ENCODE measurements at regions not wholly inside any gene's neighbourhood (a gene's known extent, or its start where the extent isn't known, plus 50 kb on each side); places are given as distances from the start of the nearest gene placed in this dataset.

DNA sequence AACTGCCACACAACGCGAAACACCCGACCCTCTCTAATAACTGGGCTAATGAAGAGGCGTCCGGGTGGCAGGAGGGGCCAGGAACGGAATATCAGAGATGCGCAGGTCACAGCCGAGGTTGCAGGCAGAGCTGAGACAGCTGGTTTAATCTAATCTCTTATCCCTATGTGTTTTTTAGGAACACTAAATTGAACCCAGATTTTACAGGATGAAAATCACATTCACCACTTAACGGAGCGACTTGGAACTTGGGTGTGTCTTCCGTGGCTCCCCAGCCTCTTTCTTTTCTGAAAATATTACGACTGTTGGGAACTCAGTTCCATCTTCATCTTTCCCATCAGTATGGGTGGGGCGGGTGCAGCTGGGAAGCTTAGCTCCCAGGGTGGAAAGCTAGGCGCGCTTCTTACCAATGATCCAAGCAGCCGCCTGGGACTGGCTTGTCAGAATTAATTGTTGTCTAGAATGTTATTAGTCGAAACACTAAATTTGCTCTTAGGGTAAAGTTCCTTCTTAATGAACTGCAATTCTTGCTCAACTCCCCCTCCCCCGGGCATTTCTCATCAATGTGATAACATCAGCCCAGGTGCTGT is 92.5 kb downstream of the IRX2 start:
- Histone ChIP-seq H3K36me3 (ENCODE audit: control insufficient read depth, insufficient read depth, low read length) (no peaks in the 10 kb centered on the region), H3K4me3 (ENCODE audit: extremely low read depth, insufficient read depth, low read length, poor library complexity, severe bottlenecking) (no peak overlapping the region), H3K4me1 (ENCODE audit: control insufficient read depth, insufficient read depth, low read length, poor library complexity, severe bottlenecking) (no peaks in the 10 kb centered on the region), H3K9me3 (ENCODE audit: control insufficient read depth, low read length) (no peaks in the 10 kb centered on the region), H3K27ac (ENCODE audit: low read depth, low read length, severe bottlenecking) (no peak overlapping the region)
- 87 to 98% methylated on average over 6 to 7 of the region's 18 CpGs for WGBS, 2 experiments (ENCODE audit: insufficient coverage in 2 of 2)

DNA sequence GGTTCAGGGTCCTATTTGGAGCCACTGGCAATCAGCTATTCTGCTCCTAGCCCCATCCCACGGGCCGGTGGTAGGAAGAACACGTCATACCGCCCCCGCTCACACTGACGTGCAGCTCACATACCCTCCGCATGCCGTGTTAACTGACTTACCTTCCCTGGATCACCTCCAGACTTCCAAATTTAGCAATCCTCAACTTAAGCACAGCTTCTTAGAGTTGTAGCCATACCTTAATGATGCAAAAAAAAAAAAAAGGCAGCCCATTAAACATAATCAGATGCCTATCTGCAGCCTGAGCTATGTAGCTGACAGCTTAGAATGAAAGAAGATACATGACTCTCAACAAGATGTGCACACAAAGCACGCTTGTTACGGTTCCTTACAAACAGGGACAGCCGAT is 93.0 kb downstream of the IRX2 start:
- Histone ChIP-seq H3K4me3 (ENCODE audit: extremely low read depth, insufficient read depth, low read length, poor library complexity, severe bottlenecking) (no peak overlapping the region), H3K27ac (ENCODE audit: low read depth, low read length, severe bottlenecking) (no peak overlapping the region), H3K36me3 (ENCODE audit: control insufficient read depth, insufficient read depth, low read length) (no peaks in the 10 kb centered on the region), H3K9me3 (ENCODE audit: control insufficient read depth, low read length) (no peaks in the 10 kb centered on the region), H3K4me1 (ENCODE audit: control insufficient read depth, insufficient read depth, low read length, poor library complexity, severe bottlenecking) (no peaks in the 10 kb centered on the region)
- 88 to 97% methylated on average over 5 to 11 of the region's 11 CpGs for WGBS, 2 experiments (ENCODE audit: insufficient coverage in 2 of 2)

DNA sequence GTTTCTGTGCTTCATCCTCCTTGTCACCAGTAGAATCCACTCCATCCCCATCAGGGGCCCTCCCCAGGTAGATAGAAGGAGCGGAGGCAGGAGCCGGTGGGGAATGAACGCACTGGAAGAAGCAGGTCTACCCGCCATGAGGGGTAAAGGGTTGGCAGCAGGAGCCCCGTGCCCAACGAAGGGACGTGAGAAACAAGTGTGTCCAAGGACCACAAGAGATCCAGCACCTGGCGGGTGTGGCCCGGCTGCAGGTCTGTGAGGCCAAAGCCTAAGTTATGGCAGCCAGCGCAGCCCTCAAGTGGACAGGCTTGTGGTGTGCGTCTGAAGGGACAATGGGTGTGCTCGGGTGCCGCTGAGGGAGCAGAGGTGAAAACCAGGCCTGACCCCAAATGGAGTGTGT is 94.3 kb downstream of the IRX2 start:
- Histone ChIP-seq H3K4me1 (ENCODE audit: control insufficient read depth, insufficient read depth, low read length, poor library complexity, severe bottlenecking) (no peaks in the 10 kb centered on the region), H3K4me3 (ENCODE audit: extremely low read depth, insufficient read depth, low read length, poor library complexity, severe bottlenecking) (no peak overlapping the region), H3K9me3 (ENCODE audit: control insufficient read depth, low read length) (no peaks in the 10 kb centered on the region), H3K36me3 (ENCODE audit: control insufficient read depth, insufficient read depth, low read length) (no peaks in the 10 kb centered on the region), H3K27ac (ENCODE audit: low read depth, low read length, severe bottlenecking) (no peak overlapping the region)
- WGBS, 2 experiments (ENCODE audit: insufficient coverage in 2 of 2), result 92 to 95% methylated on average over 12 to 13 of the region's 13 CpGs

DNA sequence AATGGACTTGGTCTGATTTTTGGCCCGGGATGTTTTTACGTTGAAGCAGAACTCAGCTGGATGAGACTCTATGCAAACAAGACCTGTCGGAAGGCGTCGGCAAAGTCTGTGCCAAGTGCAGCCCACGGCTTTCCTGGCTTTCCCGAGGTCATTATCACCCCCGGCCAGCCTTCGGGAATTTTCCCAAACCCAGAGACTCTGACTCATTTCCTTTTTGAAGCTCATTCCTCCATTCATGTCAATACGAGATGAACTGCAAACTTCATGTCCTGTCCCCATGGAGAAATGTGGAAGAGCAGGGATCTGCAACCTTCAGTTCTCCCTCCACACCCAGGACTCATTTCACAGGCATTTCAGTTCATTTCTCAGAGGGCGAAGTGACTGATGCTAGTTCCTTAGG is 95.3 kb downstream of the IRX2 start:
- H3K27ac ChIP-seq (ENCODE audit: low read depth, low read length, severe bottlenecking), result no peak overlapping the region
- no peaks in the 10 kb centered on the region for H3K9me3 ChIP-seq (ENCODE audit: control insufficient read depth, low read length)
- 71 to 74% methylated on average over 7 to 9 of the region's 11 CpGs for WGBS, 2 experiments (ENCODE audit: insufficient coverage in 2 of 2)
- no peaks in the 10 kb centered on the region for H3K4me1 ChIP-seq (ENCODE audit: control insufficient read depth, insufficient read depth, low read length, poor library complexity, severe bottlenecking)
- H3K4me3 ChIP-seq (ENCODE audit: extremely low read depth, insufficient read depth, low read length, poor library complexity, severe bottlenecking), result no peak overlapping the region
- no peaks in the 10 kb centered on the region for H3K36me3 ChIP-seq (ENCODE audit: control insufficient read depth, insufficient read depth, low read length)

DNA sequence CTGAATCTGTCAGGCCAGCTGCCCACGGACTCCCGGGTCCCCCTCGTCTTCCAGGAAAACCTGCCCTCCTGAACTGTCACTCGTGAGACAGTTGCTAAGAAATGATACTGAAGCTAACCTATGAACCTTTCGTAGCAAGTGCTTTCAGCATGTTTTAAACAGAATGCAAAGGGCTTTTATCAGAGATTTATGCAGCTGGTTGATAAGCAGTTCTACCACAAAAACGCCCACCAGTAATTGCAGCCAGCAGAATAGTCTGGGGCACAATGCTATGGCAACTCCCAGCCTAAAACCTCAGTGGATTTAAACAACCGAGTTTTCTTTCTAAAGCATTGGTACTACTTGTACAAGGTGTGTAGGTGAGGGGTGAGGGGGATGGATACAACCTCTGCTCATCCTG is 97.5 kb downstream of the IRX2 start:
- H3K36me3 ChIP-seq (ENCODE audit: control insufficient read depth, insufficient read depth, low read length), result no peaks in the 10 kb centered on the region
- H3K27ac ChIP-seq (ENCODE audit: low read depth, low read length, severe bottlenecking), result no peak overlapping the region
- H3K9me3 ChIP-seq (ENCODE audit: control insufficient read depth, low read length), result no peaks in the 10 kb centered on the region
- no peaks in the 10 kb centered on the region for H3K4me1 ChIP-seq (ENCODE audit: control insufficient read depth, insufficient read depth, low read length, poor library complexity, severe bottlenecking)
- H3K4me3 ChIP-seq (ENCODE audit: extremely low read depth, insufficient read depth, low read length, poor library complexity, severe bottlenecking), result no peak overlapping the region
- 88 to 96% methylated on average over 6 of the region's 7 CpGs for WGBS, 2 experiments (ENCODE audit: insufficient coverage in 2 of 2)

DNA sequence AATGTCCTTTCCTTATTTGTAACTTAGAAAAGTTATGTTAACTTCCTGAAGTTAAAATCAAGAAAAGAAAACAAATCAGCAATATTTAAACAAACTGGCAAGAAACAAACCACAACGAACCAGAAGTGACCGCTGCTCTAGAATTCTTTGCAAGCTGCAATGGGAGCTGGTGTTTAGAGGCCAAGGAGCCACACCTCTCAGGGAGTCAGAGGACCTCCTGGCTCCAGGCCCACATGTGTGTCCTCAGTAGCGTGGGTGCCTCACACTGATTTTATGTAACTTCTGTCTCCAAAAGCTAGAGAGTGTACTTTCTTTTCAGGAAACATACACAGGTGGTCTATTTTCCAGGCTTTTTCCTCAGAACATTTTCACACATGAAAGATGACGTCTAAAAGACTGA is 100.4 kb downstream of the IRX2 start:
- Histone ChIP-seq H3K9me3 (ENCODE audit: control insufficient read depth, low read length) (no peaks in the 10 kb centered on the region), H3K4me1 (ENCODE audit: control insufficient read depth, insufficient read depth, low read length, poor library complexity, severe bottlenecking) (no peaks in the 10 kb centered on the region), H3K4me3 (ENCODE audit: extremely low read depth, insufficient read depth, low read length, poor library complexity, severe bottlenecking) (no peak overlapping the region), H3K36me3 (ENCODE audit: control insufficient read depth, insufficient read depth, low read length) (no peaks in the 10 kb centered on the region), H3K27ac (ENCODE audit: low read depth, low read length, severe bottlenecking) (no peak overlapping the region)
- 70 to 76% methylated on average over 4 of the region's 4 CpGs for WGBS, 2 experiments (ENCODE audit: insufficient coverage in 2 of 2)

DNA sequence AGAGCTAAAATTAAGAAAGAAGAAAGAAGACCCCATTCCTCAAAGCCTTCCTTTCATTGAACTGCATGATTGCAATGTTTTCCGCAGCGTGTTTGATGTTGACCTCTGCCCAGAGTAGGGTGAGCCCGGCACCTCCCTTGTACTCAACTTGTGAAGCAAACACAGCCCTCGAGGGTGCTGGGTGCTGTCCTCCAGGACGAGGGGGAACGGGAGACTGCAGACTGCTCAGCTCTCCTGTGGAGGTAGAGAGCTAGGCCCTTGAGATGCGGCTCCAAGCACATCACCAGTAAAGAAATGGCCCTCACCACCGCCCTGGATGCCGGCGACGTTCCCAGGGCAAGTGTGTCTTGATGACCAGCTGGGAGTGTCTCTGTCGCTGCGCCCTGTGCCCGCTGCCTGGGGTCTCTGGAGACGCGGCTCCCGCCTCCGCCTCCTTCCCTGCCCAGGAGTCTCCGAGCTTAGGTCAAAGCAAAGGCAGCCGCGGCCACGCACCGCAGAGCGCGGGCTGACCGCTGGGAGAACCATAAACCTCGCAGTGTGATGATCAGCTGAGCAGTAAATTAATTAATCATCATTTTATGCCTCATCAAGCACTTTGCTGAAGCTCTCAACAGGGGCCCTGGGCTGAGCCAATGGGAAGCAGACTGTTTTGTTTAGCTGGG is 108.7 kb downstream of the IRX2 start:
- Histone ChIP-seq H3K9me3 (ENCODE audit: control insufficient read depth, low read length) (no peaks in the 10 kb centered on the region), H3K4me1 (ENCODE audit: control insufficient read depth, insufficient read depth, low read length, poor library complexity, severe bottlenecking) (no peaks in the 10 kb centered on the region), H3K4me3 (ENCODE audit: extremely low read depth, insufficient read depth, low read length, poor library complexity, severe bottlenecking) (no peak overlapping the region), H3K27ac (ENCODE audit: low read depth, low read length, severe bottlenecking) (no peak overlapping the region), H3K36me3 (ENCODE audit: control insufficient read depth, insufficient read depth, low read length) (no peaks in the 10 kb centered on the region)
- 90 to 92% methylated on average over 12 to 13 of the region's 27 CpGs for WGBS, 2 experiments (ENCODE audit: insufficient coverage in 2 of 2)

DNA sequence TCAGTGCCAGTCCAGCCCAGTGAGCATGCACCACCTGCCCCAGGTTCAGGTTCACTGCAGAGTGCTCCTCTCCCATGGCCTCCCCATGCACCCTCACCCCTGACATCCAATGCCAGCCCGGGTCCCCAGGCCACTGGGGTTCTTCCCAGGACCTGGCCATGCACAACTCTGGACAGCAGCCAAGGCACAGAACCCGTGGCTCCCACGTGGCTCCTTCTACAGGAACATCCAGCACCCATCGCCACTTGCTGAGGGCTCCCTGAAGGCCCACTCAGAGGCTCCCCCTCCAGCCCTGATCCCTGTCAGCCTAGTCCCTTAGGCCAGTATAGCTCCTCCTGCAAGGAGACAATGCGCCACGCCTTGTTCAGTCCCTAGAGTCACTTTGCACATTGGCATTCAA is 110.8 kb downstream of the IRX2 start:
- 89 to 92% methylated on average over 5 to 6 of the region's 6 CpGs for WGBS, 2 experiments (ENCODE audit: insufficient coverage in 2 of 2)
- Histone ChIP-seq H3K4me1 (ENCODE audit: control insufficient read depth, insufficient read depth, low read length, poor library complexity, severe bottlenecking) (no peaks in the 10 kb centered on the region), H3K27ac (ENCODE audit: low read depth, low read length, severe bottlenecking) (no peak overlapping the region), H3K36me3 (ENCODE audit: control insufficient read depth, insufficient read depth, low read length) (no peaks in the 10 kb centered on the region), H3K9me3 (ENCODE audit: control insufficient read depth, low read length) (no peaks in the 10 kb centered on the region), H3K4me3 (ENCODE audit: extremely low read depth, insufficient read depth, low read length, poor library complexity, severe bottlenecking) (no peak overlapping the region)

DNA sequence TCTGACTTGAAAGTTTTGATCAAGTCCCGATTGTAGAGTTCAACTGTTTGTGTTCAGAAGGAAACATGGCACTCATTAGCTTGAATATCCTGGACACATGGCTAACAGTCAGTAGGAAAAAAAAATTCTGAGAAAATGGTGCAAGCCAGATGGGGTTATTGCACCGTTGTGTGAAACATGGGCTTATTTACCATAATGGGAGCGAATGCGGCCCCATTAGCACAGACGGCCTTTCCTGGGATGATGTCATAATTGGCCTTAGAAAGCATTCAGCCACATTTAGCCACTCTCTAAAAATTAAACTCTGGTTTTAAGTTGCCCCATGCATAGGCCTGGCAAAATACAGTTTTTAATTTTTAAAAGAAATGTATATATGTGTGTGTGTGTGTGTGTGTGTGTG is 112.1 kb downstream of the IRX2 start:
- Histone ChIP-seq H3K36me3 (ENCODE audit: control insufficient read depth, insufficient read depth, low read length) (no peaks in the 10 kb centered on the region), H3K4me3 (ENCODE audit: extremely low read depth, insufficient read depth, low read length, poor library complexity, severe bottlenecking) (no peak overlapping the region), H3K4me1 (ENCODE audit: control insufficient read depth, insufficient read depth, low read length, poor library complexity, severe bottlenecking) (no peaks in the 10 kb centered on the region), H3K27ac (ENCODE audit: low read depth, low read length, severe bottlenecking) (no peak overlapping the region), H3K9me3 (ENCODE audit: control insufficient read depth, low read length) (no peaks in the 10 kb centered on the region)
- WGBS, 2 experiments (ENCODE audit: insufficient coverage in 2 of 2), result 86 to 91% methylated on average over 4 of the region's 5 CpGs

DNA sequence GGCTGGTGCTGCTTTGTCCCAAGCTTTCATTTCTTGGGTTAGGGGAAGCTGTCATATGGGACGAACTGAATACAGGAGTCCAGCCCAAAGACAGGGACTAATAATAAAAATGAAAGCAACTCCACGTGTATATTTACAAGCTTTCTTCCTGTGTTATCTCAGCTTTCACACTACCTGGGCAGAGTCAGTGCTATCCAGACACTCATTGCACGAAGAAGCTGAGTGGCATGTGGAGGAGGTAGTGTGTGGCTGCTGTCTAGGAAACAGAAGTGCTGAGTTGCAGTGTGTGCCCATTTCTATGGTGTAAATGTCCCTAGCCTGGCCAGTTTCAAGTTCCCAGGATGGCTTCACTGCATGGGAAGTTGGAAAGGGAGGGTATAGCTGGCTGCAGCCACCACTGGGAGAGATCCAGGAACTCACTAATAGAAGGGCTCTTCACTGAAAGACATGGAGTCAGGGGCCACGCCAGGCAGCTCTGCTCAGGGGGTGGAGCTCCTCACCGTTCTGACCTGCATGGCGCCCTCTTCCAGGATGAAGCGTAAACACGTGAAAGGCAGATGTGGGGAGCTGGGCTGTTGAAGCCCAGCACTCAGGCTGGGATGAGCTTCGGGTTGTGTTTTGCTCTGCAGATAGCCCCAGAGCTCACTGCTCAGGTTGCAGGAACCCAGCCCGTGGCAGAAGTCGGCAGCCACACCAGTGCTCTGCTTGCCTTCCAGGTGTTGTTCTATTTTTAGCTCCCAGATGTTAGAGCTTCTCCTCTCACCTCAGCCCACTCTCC is 116.9 kb downstream of the IRX2 start:
- H3K27ac ChIP-seq (ENCODE audit: low read depth, low read length, severe bottlenecking), result no peak overlapping the region
- H3K4me1 ChIP-seq (ENCODE audit: control insufficient read depth, insufficient read depth, low read length, poor library complexity, severe bottlenecking), result no peaks in the 10 kb centered on the region
- 72 to 84% methylated on average over 7 to 10 of the region's 11 CpGs for WGBS, 2 experiments (ENCODE audit: insufficient coverage in 2 of 2)
- no peak overlapping the region for H3K4me3 ChIP-seq (ENCODE audit: extremely low read depth, insufficient read depth, low read length, poor library complexity, severe bottlenecking)
- H3K9me3 ChIP-seq (ENCODE audit: control insufficient read depth, low read length), result no peaks in the 10 kb centered on the region
- H3K36me3 ChIP-seq (ENCODE audit: control insufficient read depth, insufficient read depth, low read length), result no peaks in the 10 kb centered on the region

DNA sequence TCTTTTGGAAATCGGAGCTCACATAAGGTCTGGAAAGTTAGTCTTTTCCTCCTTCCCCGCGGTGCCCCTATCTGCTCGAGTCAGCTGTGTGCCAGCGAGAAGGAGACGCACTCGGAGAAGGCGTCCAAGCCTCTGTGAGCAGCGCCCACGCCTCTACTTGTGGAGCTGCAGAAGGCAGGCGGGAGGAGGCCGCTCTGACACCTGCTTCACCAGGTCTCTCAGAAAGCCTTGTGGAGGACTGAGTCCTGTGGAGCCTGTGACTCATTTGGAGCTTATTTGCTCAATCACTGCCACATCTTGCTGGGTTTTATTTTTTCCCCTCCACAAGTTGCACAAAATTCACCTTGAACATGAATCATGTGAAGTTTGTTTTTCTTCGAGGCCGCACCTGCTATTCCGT is 117.5 kb downstream of the IRX2 start:
- no peaks in the 10 kb centered on the region for H3K36me3 ChIP-seq (ENCODE audit: control insufficient read depth, insufficient read depth, low read length)
- H3K9me3 ChIP-seq (ENCODE audit: control insufficient read depth, low read length), result no peaks in the 10 kb centered on the region
- no peaks in the 10 kb centered on the region for H3K4me1 ChIP-seq (ENCODE audit: control insufficient read depth, insufficient read depth, low read length, poor library complexity, severe bottlenecking)
- H3K4me3 ChIP-seq (ENCODE audit: extremely low read depth, insufficient read depth, low read length, poor library complexity, severe bottlenecking), result no peak overlapping the region
- 83 to 86% methylated on average over 10 of the region's 15 CpGs for WGBS, 2 experiments (ENCODE audit: insufficient coverage in 2 of 2)
- no peak overlapping the region for H3K27ac ChIP-seq (ENCODE audit: low read depth, low read length, severe bottlenecking)
